Trophoblast cell (in vitro differentiated cells and primary cell): ENCODE measurements at regions not wholly inside any gene's neighbourhood (a gene's known extent, or its start where the extent isn't known, plus 50 kb on each side); places are given as distances from the start of the nearest gene placed in this dataset.
A peak's percentile ranks its signal among the peaks of the same experiment; 100 is the strongest.

Experiments used
- DNase-seq, 2 donors: peaks; one replicate each; pipeline ENCODE4 v3.0.0-alpha.2; 2016
- H2AFZ ChIP-seq: 2 replicates; pipeline ENCODE4 v1.6.1; 2013; ENCODE audit warnings: low read length, moderate library complexity, mild to moderate bottlenecking; ENCODE audit not compliant: insufficient read depth, poor library complexity
- H2AK5ac ChIP-seq: 2 replicates; pipeline ENCODE4 v1.6.1; 2013; ENCODE audit warnings: mild to moderate bottlenecking, low read length
- H2BK120ac ChIP-seq: 2 replicates; pipeline ENCODE4 v1.6.1; 2013; ENCODE audit warnings: low read length, mild to moderate bottlenecking, moderate library complexity; ENCODE audit not compliant: insufficient read depth, poor library complexity
- H2BK12ac ChIP-seq: 2 replicates; pipeline ENCODE4 v1.6.1; 2013; ENCODE audit warnings: mild to moderate bottlenecking, low read length, moderate library complexity
- H2BK5ac ChIP-seq: 2 replicates; pipeline ENCODE4 v1.6.1; 2013; ENCODE audit warnings: low read length, low read depth, moderate library complexity, mild to moderate bottlenecking; ENCODE audit not compliant: poor library complexity
- H3K14ac ChIP-seq: 2 replicates; pipeline ENCODE4 v1.6.1; 2013; ENCODE audit warnings: mild to moderate bottlenecking, low read length
- H3K18ac ChIP-seq: 2 replicates; pipeline ENCODE4 v1.6.1; 2013; ENCODE audit warnings: mild to moderate bottlenecking, low read length
- H3K23ac ChIP-seq: 2 replicates; pipeline ENCODE4 v1.6.1; 2013; ENCODE audit warnings: low read length
- H3K27ac ChIP-seq: 2 replicates; pipeline ENCODE4 v1.5.1; 2013; ENCODE audit warnings: low read depth, mild to moderate bottlenecking, inconsistent platforms, low read length, moderate library complexity
- H3K27me3 ChIP-seq: 2 replicates; pipeline ENCODE4 v1.6.1; 2013; ENCODE audit warnings: inconsistent platforms, mild to moderate bottlenecking, low read length, moderate library complexity; ENCODE audit not compliant: insufficient read depth
- H3K36me3 ChIP-seq, 2 experiments: 1 replicate in 1 of 2; 2 replicates in 1 of 2; pipeline ENCODE4 v1.6.1; 2013; ENCODE audit warnings: low read length in 2 of 2, mild to moderate bottlenecking in 2 of 2, moderate library complexity in 1 of 2; ENCODE audit not compliant: insufficient read depth in 2 of 2, control insufficient read depth in 1 of 2
- H3K4ac ChIP-seq: 2 replicates; pipeline ENCODE4 v1.6.1; 2013; ENCODE audit warnings: low read depth, mild to moderate bottlenecking, low read length, moderate library complexity
- H3K4me1 ChIP-seq, 2 experiments: 1 replicate in 1 of 2; 2 replicates in 1 of 2; pipeline ENCODE4 v1.6.1; 2013; ENCODE audit warnings: low read length in 2 of 2, mild to moderate bottlenecking in 2 of 2, moderate library complexity in 1 of 2; ENCODE audit not compliant: insufficient read depth in 2 of 2, control insufficient read depth in 1 of 2
- H3K4me2 ChIP-seq: 2 replicates; pipeline ENCODE4 v1.6.1; 2013; ENCODE audit warnings: inconsistent platforms, mild to moderate bottlenecking, low read length, moderate library complexity
- H3K4me3 ChIP-seq: 2 replicates; pipeline ENCODE4 v1.5.1; 2013; ENCODE audit warnings: mild to moderate bottlenecking, low read depth, low read length, inconsistent platforms
- H3K79me1 ChIP-seq: one replicate; pipeline ENCODE4 v1.6.1; 2013; ENCODE audit warnings: low read length
- H3K79me2 ChIP-seq: 2 replicates; pipeline ENCODE4 v1.6.1; 2013; ENCODE audit warnings: low read length, mild to moderate bottlenecking; ENCODE audit not compliant: control insufficient read depth, insufficient read depth, poor library complexity
- H3K9ac ChIP-seq: 2 replicates; pipeline ENCODE4 v1.6.1; 2013; ENCODE audit warnings: mild to moderate bottlenecking, low read length
- H3K9me3 ChIP-seq: 2 replicates; pipeline ENCODE4 v1.6.1; 2013; ENCODE audit warnings: low read depth, mild to moderate bottlenecking, control low read depth, inconsistent platforms, low read length; ENCODE audit not compliant: insufficient read depth
- H4K12ac ChIP-seq: 2 replicates; pipeline ENCODE4 v1.6.1; 2013; ENCODE audit warnings: low read depth, mild to moderate bottlenecking, low read length, moderate library complexity
- H4K8ac ChIP-seq: 2 replicates; pipeline ENCODE4 v1.6.1; 2013; ENCODE audit warnings: low read depth, mild to moderate bottlenecking, low read length, moderate library complexity
- H4K91ac ChIP-seq: one replicate; pipeline ENCODE4 v1.6.1; 2013; ENCODE audit warnings: low read depth, mild to moderate bottlenecking, low read length, moderate library complexity
- WGBS: extraction: QIAGEN DNeasy Blood & Tissue Kit; methylation state at CpG from one replicate; pipeline ENCODE4 v1.1.7; 2013; ENCODE audit warnings: missing lambda C conversion rate; ENCODE audit not compliant: insufficient read length, insufficient coverage; ENCODE audit errors: extremely low coverage; 5-methylcytosine and 5-hydroxymethylcytosine counted together

- no peak overlapping the region for H3K4ac ChIP-seq
- H3K36me3 ChIP-seq = no peaks in the 10 kb centered on the region
- no peaks in the 10 kb centered on the region for H3K4me1 ChIP-seq
- no peak overlapping the region for H2BK12ac ChIP-seq
- no peak overlapping the region for H2AFZ ChIP-seq
- no peak overlapping the region for H3K9ac ChIP-seq
- H3K27ac ChIP-seq = no peak overlapping the region
- H3K23ac ChIP-seq = no peak overlapping the region
- no peak overlapping the region for H3K14ac ChIP-seq
- no peak overlapping the region for H3K18ac ChIP-seq
- H3K79me1 ChIP-seq = no peaks in the 10 kb centered on the region
- H3K27me3 ChIP-seq = no peaks in the 10 kb centered on the region
- H3K4me3 ChIP-seq = no peak overlapping the region
- H4K8ac ChIP-seq = no peak overlapping the region
- H2BK5ac ChIP-seq = no peak overlapping the region
- H2BK120ac ChIP-seq = no peak overlapping the region
- no peak overlapping the region for H4K91ac ChIP-seq
- no peak overlapping the region for H3K4me2 ChIP-seq
- H3K9me3 ChIP-seq = no peaks in the 10 kb centered on the region
- no peaks in the 10 kb centered on the region for H3K79me2 ChIP-seq
- no CpG with 5 or more reads among the region's 1 CpG for WGBS
- no peak overlapping the region for H2AK5ac ChIP-seq
- no peak overlapping the region for H4K12ac ChIP-seq
- peak; percentile 38 to 89 for DNase-seq
These were observed 297.5 kb upstream of the XYLT1 start for GRCh38 chr16:17768257-17768656.

GRCh38 chr16:17766012-17766411 is 295.3 kb upstream of the XYLT1 start:
- Histone ChIP-seq H3K36me3 (no peaks in the 10 kb centered on the region), H3K27ac (no peak overlapping the region), H3K79me1 (no peaks in the 10 kb centered on the region), H3K27me3 (no peaks in the 10 kb centered on the region), H2AFZ (no peak overlapping the region), H4K12ac (no peak overlapping the region), H3K23ac (no peak overlapping the region), H3K4me1 (no peaks in the 10 kb centered on the region), H4K91ac (no peak overlapping the region), H2BK120ac (no peak overlapping the region), H3K4me2 (no peak overlapping the region), H2BK12ac (no peak overlapping the region), H3K18ac (no peak overlapping the region), H2BK5ac (no peak overlapping the region), H3K9me3 (no peaks in the 10 kb centered on the region), H3K4ac (no peak overlapping the region), H3K4me3 (no peak overlapping the region), H3K79me2 (no peaks in the 10 kb centered on the region), H4K8ac (no peak overlapping the region), H2AK5ac (no peak overlapping the region), H3K14ac (no peak overlapping the region), H3K9ac (no peak overlapping the region)
- no CpG with 5 or more reads among the region's 2 CpGs for WGBS
- no peak for DNase-seq

- no peaks in the 10 kb centered on the region for H3K36me3 ChIP-seq
- H3K27ac ChIP-seq = no peak overlapping the region
- no peak overlapping the region for H2BK120ac ChIP-seq
- no peak overlapping the region for H2BK5ac ChIP-seq
- H3K4me2 ChIP-seq = no peak overlapping the region
- DNase-seq = no peak
- no peak overlapping the region for H3K4ac ChIP-seq
- H2AFZ ChIP-seq = no peak overlapping the region
- no peak overlapping the region for H4K91ac ChIP-seq
- H3K79me1 ChIP-seq = no peaks in the 10 kb centered on the region
- H4K12ac ChIP-seq = no peak overlapping the region
- H3K18ac ChIP-seq = no peak overlapping the region
- H3K14ac ChIP-seq = no peak overlapping the region
- H4K8ac ChIP-seq = no peak overlapping the region
- H3K79me2 ChIP-seq = no peaks in the 10 kb centered on the region
- H3K23ac ChIP-seq = no peak overlapping the region
- no peak overlapping the region for H2BK12ac ChIP-seq
- H2AK5ac ChIP-seq = no peak overlapping the region
- WGBS = no CpG with 5 or more reads among the region's 9 CpGs
- H3K9ac ChIP-seq = no peak overlapping the region
- H3K27me3 ChIP-seq = no peaks in the 10 kb centered on the region
- no peaks in the 10 kb centered on the region for H3K9me3 ChIP-seq
- H3K4me1 ChIP-seq = no peaks in the 10 kb centered on the region
- no peak overlapping the region for H3K4me3 ChIP-seq
These were observed 289.0 kb upstream of the XYLT1 start for GRCh38 chr16:17759451-17760390.

GRCh38 chr16:17757808-17758207 is 287.0 kb upstream of the XYLT1 start:
- no peaks in the 10 kb centered on the region for H3K27me3 ChIP-seq
- H3K27ac ChIP-seq = no peak overlapping the region
- no peak overlapping the region for H4K12ac ChIP-seq
- no peak for DNase-seq
- WGBS = no CpG with 5 or more reads among the region's 4 CpGs
- H3K36me3 ChIP-seq = no peaks in the 10 kb centered on the region
- H3K4ac ChIP-seq = no peak overlapping the region
- no peak overlapping the region for H2AFZ ChIP-seq
- no peak overlapping the region for H4K91ac ChIP-seq
- no peak overlapping the region for H2BK120ac ChIP-seq
- no peaks in the 10 kb centered on the region for H3K4me1 ChIP-seq
- H4K8ac ChIP-seq = no peak overlapping the region
- H3K4me3 ChIP-seq = no peak overlapping the region
- no peak overlapping the region for H3K4me2 ChIP-seq
- H3K23ac ChIP-seq = no peak overlapping the region
- no peak overlapping the region for H3K9ac ChIP-seq
- H3K9me3 ChIP-seq = no peaks in the 10 kb centered on the region
- H3K79me1 ChIP-seq = no peaks in the 10 kb centered on the region
- H2BK5ac ChIP-seq = no peak overlapping the region
- no peak overlapping the region for H3K14ac ChIP-seq
- H2BK12ac ChIP-seq = no peak overlapping the region
- H3K18ac ChIP-seq = no peak overlapping the region
- H3K79me2 ChIP-seq = no peaks in the 10 kb centered on the region
- H2AK5ac ChIP-seq = no peak overlapping the region
